GM19238 (cell line): ENCODE measurements at regions not wholly inside any gene's neighbourhood (a gene's known extent, or its start where the extent isn't known, plus 50 kb on each side); places are given as distances from the start of the nearest gene placed in this dataset.

Source experiments
- DNase-seq: peaks from one replicate; pipeline ENCODE4 v3.0.0; 2011; ENCODE audit warnings: low spot score; ENCODE audit not compliant: insufficient read length

DNA sequence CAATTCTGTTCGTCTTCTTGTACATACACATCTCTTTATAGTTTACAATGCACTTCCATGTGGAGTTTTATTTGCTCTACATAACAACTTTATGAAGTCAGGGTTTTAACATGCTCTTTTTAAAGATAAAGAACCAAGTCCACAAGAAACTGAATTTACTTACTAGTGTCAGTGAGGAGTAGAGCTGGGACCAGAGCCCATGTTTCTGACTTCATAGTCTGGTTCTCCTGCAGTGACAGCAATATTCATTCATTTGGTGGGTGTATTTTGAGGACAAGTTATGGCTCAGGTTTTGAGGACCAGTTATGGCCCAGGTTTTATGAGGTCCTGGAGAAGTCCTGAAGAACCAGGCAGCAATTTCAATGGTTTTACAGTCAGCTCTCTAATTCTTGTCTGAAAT, 481.9 kb upstream of the TNC start:
- no peak for DNase-seq

DNA sequence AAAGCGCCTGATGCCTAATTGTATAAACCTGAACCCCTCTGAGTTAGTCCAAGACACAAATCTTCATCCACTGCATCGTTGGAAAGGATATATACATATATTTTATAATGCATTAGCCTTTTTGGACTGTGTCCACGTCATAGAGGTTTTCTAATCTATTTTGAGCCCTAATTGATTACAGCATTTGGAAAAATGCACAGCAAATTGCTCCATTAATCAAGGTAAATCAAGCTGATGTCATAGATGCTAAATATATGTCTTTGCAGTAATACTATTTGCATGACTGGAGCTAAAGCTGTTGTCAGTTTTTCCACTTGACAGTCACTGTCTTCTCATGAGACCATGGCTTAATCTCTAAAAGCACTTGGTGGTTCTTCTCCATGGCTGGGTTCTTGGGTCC, 483.5 kb upstream of the TNC start:
- DNase-seq, result no peak

DNA sequence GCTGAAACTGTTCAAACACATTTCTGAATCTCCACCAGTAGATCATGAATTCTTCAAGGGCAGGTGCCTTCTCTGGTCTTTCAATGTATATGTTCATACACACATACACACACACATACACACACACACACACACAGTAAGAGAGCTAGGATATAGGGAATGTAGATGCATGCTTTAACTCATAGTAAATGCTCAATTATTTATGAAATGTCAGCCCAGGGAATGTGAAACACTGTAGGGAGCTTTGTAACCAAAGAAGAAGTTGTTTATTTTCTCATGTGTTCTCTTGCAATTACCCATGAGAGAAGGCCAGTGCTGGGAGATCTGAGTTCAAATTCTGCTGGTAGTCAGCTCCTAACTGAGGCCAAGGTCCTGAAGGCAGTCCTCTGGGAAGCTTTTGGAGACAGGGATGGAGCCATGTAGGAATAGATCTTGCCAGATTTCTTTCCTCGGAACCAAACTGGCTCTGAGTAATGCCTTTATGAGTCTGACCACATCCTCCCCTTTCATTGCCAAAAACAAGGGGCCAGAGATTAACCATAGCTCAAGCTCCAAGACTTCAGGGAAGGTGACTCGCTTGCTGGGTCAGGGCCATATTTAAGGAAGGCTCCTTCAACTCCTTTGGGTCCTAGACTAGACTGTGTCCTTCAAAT, 487.0 kb upstream of the TNC start:
- DNase-seq, result no peak

DNA sequence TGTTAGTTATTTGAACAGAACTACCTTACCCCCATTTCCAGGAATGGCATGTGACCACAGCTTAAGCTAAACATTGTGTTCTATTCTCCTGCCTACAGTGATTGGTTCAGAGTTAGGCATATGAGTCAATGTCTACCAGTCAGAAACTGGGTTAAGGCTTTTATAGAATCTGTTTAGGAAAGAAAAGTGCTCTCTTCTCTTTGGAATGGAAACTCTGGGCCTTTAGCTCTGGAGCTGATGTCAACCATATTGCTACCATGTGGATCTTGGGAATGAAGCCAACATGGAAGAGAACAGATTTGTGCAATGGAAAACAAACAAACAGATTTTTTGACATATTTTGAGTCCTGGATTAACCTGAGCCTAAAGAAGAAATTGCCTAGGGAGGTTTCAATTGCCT, 488.9 kb upstream of the TNC start:
- no peak for DNase-seq

DNA sequence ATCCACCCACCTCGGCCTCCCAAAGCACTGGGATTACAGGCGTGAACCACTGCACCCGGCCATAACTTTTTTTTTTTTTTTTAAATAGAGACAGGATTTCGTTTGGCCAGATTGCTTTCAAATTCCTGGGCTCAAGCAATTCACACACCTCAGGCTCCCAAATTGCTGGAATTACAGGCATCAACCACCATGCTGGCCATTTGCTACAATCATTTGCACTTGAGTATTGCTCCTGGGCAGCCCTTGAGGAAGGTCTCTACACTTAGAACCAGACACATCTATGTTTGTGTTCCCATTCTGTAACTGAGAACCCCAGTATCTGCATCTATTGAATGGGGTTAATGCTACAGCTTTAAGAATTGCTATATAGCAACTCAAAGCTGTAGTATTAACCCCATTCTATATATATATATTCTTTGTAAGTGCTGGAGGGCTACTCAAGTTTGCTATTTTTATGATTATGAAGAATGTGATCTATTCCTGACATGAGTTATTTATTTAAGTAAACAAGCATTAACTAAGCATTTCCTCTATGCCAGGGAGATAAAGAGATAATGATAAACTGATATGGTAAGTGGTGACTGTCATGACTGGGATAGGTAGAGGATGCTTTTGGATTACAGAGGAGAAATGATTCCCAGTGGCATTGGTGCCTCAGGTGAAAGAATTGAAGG, 496.5 kb upstream of the TNC start:
- no peak for DNase-seq

DNA sequence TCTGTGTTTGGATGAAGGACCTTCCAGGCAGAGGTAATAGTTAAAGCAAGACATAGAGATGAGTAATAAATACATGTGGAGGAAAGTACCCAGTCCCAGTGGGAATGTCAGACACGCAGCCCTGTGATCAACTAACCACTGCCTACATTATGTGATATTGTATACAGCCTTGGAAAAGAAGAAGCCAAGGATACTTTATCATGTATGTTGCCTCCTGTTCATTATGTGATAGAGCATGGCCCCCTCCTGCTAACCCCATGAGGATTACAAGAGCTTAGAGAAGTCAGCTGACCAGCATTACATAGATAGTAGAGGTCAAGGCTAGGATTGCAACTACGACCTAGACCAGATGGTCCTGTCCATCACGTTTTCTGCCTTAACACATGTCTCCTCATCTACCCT, 497.0 kb upstream of the TNC start:
- no peak for DNase-seq

DNA sequence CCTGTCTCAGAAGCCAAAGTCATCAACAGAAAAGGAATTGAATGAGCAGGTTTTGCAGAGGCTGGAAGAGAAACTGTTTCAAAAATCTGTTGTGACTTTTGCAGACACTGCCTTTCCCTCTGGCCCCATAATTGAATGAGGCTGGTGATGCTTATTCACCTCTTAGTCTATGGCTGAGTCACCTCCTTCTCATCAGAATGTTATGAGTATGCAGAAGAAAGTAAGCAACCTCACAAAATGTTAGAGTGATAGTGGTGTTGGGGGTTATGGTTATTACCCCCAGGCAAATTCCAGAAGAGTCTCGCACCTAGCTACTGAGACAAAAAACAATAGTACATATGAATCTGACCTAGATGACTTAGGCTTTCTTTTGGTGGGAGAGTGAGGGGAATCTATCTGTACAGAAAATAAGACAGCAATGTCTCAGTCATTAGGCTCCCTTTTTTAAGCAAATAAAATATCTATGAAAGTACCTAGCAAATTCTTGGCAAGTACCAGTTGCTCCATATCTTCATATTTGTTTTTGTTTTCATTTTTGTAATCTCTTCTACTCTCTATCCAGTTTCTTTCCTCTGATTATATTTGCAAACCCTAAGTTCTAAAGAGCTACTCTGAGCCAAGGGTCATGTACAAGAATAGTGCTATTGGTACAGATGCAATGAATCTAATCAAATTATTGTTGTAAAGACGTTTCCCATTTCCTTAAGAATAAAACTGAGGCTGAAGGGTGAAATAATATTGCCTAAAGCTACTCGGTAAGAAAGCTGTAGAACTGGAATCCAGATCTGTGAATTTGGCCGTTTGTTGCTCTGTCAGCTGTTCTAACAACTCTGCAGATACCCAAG, 498.1 kb upstream of the TNC start:
- no peak for DNase-seq

DNA sequence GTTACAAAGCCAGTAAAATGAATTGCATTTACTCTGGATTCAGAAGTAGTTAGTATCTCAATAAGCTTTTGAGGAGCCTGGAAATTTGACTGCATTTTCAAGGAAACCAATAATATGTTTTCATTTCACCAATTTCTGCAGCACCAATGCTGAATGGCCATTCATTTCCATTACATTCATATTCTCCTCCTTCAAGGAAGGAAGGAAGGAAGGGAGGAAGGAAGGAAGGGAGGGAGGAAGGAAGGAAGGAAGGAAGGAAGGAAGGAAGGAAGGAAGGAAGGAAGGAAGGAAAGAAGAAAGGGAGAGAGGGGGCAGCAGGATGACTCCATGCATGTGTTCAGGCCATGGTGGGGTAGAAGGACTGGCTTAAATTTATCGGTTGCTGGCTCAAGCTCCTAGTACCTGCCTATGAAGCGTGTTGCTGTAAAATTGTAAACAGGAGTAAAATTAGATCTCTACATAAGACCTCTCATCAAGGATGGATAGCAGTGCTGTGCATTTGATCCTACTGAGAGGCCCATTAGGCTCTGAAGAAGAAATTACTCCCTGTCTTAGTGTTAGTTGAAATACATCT, 498.8 kb upstream of the TNC start:
- no peak for DNase-seq

DNA sequence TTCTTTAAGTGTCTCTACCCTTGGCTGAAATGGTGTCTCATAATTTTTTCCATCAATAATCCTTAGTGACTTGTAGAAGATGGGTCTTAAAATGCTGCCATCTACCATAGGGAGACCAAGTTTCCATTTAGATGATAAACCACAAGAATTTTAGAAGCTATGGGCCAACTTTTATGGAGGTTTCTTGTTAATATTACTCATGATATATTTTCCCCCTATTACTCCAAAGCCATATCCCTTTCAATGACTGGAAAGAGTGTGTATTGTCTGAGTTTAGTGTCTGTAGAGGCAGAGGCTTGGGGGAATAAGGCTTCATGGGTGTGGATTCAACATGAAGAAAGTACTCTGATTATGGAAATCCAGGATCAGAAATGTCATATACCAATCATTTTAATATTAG, 507.3 kb upstream of the TNC start:
- no peak for DNase-seq

DNA sequence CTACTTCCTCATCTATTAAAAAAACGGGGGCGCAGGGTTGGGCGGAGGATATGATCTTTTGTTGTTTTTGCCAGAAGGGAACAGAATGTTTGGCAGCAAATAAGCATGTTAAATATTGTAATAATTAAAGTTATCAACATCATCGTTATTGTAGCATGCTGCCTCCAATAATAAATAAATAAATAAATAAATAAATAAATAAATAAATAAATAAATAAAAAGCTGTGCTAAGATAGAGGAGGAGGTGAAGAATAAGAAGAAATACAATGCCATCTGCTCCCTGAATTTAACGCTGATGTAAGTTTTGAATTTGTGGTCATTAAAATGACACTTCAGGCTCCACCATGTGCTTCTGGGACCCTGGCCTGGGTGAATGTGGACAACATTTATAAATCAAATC, 508.0 kb upstream of the TNC start:
- no peak for DNase-seq

DNA sequence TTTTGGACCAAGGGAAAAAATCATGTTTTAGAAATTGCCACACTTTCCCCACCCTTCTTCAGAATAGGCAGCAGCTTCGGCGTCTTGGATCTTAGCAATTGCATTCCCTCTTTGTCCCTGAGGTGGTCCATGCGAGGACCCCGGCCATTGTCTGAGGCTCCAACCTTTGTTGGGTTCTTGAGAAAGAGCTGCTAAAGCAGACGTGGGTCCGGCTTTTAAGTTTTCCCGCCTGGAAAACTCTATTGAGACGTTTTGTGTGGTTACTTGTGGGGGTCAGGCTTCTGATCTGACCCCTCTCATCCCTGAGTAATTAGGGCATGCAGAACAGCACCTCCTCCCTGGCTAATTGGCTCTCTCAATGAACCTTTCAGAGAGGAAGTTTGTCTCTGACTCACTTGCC, 509.6 kb upstream of the TNC start:
- no peak for DNase-seq

DNA sequence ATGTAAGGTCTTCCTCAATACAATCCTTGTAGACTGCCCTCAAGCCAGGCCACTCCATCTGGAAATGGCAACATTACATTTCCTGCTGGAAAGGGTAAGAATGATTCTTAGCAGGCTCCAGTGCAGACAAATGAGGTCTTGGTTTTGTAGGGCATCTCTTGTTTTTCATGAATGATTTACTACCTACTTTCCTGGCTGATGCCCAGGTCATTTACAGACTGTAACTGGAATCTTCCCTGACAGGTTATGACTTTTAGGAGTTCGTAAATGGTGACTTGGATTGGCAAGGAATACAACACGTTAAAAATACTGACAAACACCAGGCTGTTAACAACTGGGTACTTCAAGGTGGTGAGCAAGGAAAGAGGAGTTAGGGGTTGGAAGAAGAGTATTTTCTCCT, 510.5 kb upstream of the TNC start:
- no peak for DNase-seq

DNA sequence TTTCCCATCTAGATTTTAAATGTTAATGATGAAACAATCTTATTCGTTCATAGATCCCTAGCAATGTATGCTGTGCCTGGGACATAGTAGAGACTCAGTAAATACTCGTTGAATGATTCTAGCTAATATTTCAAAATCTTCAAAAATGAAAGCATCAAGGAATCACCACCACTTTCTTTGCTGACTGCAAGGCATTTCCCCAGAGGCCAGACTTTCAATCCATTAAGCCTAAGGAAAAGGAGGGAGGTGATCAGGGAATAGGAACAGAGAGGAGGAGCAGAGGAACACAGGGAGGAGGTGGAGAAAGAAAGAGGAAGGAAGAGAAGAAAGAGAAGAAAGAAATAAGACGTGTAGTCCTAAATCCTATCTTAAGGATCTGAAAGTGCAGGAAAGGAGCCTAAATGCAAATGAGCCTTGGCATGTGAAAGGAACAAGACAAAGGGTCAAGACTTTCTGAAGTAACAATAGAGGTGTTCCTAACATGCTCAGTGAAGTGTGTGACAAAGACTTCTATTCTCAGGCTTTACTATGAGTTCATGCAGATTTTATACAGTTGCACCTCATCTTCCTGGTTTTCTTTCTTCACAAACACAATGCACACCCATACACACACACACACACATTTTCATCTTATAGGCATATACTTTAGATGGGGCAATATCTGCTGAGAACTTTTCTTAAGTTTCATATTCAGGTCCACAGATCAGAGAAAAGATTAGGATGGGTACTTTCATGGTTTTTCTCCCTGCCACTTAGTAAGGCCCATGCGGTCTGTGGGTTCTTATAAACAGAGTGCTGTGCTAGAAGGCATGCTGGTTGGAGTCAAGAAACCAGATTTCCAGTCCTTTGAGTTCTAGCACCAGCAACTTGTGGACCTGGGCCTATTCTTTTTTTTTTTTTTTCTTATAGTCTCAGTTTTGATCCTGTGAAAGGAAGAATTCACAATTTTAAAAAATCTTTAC, 512.2 kb upstream of the TNC start:
- no peak for DNase-seq

DNA sequence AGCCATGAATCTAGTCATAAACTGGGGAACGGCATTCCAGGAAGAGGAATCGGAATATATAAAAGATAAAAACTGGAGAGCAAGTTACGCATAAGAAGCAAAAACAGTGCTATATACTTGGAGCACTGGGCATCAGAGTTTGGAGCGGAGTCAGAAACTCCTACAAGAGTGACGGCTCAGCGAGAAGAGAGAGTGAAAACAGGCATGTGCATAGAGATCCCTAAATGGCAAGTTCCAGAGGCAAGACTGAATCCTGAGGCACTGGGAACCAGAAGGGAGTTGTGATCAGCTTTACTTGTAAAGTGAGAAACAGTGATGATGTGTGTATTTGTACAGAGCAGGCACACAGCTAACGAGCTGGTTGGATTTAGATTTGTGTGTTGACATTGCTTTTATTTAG, 514.4 kb upstream of the TNC start:
- DNase-seq, result no peak

DNA sequence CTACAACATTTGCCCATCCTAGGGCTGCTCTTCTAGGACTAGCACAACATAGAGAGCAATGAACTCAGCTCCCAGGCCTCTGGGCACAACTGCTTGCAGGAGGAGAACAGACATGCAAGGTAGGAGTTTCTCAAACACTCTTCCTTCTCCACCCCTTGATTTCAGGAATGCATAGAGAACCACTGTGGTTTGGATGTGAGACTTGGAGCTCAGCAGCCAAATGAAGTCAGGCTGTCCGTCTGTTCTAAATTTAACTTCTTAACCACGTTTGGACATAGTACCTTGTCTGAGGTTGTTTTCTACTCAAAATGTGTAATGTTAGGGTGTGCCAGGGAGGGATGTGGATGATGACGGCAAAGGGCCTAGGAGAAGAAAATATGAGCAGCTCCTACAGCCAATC, 515.1 kb upstream of the TNC start:
- no peak for DNase-seq

DNA sequence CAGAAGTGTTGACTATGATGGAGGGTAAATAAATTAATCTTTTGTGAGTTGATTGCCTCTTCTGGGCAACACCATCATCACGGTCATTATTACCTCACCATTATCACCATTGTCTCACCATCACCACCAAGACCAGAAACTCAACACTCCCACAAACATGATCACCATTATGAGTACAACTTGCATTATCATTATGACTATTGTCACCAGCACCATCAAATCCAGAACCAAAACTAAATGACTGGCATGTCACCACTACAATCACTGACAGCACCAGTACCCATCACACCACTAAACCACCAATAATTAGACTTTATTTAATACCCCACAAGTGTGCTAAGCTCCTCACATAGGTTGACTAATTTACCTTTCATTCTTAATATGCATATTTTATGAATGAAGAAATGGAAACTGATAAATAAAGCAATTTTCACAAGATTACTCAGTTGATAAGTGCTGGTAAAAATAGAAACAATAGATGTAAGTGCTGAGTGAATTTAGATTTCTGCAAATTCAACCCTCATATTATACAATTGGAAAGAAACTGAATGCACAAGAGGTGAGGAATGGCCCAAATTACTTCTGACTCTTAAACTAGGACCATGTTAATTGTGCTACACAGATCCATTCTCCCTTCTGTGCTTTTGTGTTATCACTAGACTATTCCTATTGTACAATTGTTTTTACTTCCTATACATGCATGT, 517.8 kb upstream of the PAPPA start:
- DNase-seq, result no peak

DNA sequence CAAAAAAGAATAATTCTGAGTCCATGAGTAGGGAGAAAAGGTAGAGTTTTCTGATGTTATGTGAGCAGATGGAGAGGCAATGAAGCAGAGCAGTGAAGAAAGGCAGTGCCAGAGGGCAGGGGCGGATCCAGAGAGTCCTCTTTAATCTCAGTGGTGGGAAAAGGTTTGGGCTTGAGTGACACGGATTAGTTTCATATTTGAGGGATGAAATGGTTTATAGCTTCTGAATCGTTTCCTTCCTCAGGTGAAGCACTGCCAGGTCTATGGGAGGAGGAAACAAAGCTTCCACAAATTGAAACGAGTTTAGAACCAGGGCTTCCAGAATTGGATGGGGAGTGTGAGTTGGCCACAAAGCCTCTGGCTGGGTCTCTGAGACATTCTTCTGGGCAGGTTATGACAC, 517.0 kb upstream of the PAPPA start:
- DNase-seq, result no peak

DNA sequence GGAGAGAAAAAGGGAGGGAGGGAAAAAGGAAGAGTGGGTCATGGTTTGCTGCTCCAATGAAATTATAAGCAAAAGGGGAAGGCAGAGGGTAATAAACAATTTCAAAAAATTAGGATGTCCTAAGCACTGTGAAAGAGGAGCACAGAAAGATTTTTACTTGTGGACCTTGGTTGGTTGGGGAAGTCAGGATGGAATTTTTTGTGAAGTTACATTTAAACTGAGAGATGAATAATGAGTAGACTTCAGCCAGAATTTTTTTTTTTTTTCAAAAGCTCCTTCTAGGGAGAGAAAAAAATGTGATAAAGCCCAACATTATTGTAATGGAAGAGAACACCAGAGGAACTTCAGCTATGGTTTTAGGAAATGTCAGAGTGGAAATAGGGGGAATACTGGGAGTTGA, 515.9 kb upstream of the PAPPA start:
- DNase-seq, result no peak

DNA sequence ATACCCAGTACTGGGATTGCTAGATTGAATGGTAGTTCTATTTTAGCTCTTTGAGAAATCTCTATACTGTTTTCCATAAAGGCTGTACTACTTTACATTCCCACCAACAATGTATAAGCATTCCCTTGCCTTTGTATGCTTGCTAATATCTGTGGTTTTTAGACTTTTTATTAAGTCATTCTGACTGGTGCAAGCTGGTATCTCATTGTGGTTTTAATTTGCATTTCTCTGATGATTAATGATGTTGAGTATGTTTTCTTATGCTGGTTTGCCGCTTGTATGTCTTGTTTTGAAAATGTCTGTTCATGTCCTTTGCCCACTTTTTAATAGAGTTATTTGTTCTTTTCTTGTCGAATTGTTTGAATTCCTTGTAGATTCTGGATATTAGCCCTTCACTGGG, 512.7 kb upstream of the PAPPA start:
- DNase-seq, result no peak

DNA sequence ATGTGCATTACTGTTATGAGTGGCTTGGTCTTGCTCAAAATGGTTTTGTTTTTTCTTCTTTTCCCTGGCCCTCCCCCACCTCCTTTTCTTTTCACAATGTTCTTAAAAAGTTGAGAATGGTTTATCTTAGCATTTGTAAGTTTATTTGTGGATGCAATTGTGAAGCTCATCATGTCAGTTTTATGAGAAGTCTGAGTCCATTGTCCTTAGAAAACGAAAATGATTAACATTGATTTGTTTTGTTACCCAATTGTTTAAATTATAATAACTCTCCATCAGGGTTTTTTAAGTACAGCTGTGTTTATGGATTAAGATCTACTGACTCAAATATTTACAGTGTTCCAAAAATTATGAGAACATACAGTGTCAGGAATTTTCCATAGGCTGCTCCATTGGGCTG, 511.3 kb upstream of the PAPPA start:
- no peak for DNase-seq
